ENCODE measurements at regions not wholly inside any gene's neighbourhood (a gene's known extent, or its start where the extent isn't known, plus 50 kb on each side); places are given as distances from the start of the nearest gene placed in this dataset.

DNA sequence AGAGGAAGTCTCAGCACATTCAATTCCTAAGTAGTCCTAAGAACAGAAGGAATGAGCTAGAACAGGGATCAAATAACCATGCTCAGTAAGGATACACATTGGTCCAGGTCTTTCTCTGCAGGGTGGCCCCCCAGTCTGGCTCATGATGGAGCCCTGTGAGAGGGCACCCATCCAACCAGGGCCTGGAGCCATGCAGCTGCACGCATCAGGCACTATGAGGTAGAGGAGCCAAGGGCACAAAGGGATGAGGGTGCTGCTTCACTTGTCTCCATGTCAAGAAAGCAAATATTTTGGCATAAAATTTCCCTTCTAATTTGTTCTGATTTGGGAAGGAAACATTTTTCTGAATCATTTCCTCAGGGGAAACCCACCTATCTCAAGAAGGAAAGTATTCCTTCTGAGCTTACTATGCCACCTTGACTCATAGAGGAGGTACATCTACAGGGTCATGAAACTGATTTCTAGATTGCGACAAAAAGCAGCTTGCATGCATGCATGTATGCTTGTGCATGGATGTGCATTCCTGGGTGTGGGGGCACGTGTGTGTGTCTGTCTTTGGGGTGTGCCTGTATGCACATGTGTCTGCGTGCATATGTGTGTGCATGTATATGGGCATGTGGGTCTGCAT lies 600.3 kb downstream of the MID1IP1 start:
- peaks cover 0 to 7% (median 0%) of the 10 kb centered on the region in 3 donors for H3K4me1 ChIP-seq
- H3K27ac ChIP-seq = no peak overlapping the region
- 76% methylated on average over 4 of the region's 4 CpGs; no CpG with 5 or more reads in 1 of the 2 donors for WGBS, 2 donors
- no peaks in the 10 kb centered on the region for H3K36me3 ChIP-seq
- no peak overlapping the region for H3K4me3 ChIP-seq
- no peak for TF ChIP-seq POLR2A (IDR thresholded peaks at IDR 0.05)
- TF ChIP-seq, protein P1, sequence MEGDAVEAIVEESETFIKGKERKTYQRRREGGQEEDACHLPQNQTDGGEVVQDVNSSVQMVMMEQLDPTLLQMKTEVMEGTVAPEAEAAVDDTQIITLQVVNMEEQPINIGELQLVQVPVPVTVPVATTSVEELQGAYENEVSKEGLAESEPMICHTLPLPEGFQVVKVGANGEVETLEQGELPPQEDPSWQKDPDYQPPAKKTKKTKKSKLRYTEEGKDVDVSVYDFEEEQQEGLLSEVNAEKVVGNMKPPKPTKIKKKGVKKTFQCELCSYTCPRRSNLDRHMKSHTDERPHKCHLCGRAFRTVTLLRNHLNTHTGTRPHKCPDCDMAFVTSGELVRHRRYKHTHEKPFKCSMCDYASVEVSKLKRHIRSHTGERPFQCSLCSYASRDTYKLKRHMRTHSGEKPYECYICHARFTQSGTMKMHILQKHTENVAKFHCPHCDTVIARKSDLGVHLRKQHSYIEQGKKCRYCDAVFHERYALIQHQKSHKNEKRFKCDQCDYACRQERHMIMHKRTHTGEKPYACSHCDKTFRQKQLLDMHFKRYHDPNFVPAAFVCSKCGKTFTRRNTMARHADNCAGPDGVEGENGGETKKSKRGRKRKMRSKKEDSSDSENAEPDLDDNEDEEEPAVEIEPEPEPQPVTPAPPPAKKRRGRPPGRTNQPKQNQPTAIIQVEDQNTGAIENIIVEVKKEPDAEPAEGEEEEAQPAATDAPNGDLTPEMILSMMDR (IDR thresholded peaks at IDR 0.05) = no peak
- H3K9me3 ChIP-seq = no peaks in the 10 kb centered on the region
- intact Hi-C loops (cut with DNase I) = no loop called here
- H3K27me3 ChIP-seq = no peaks in the 10 kb centered on the region
- no peak for DNase-seq

- Histone ChIP-seq H3K36me3 (no peaks in the 10 kb centered on the region), H3K27ac (no peak overlapping the region), H3K27me3 (no peaks in the 10 kb centered on the region), H3K4me1 (peaks cover 0 to 7% (median 0%) of the 10 kb centered on the region in 3 donors), H3K9me3 (no peaks in the 10 kb centered on the region), H3K4me3 (no peak overlapping the region)
- WGBS, 2 donors = 84% methylated on average over 3 of the region's 5 CpGs; no CpG with 5 or more reads in 1 of the 2 donors
- no peak for DNase-seq
- intact Hi-C loops (cut with DNase I) = no loop called here
- TF ChIP-seq, protein P1 (IDR thresholded peaks at IDR 0.05) = no peak
- no peak for TF ChIP-seq POLR2A (IDR thresholded peaks at IDR 0.05)
Observed at GRCh38 chrX:39402158-39402557, 600.9 kb downstream of the MID1IP1 start.

- Histone ChIP-seq H3K4me1 (no peaks in the 10 kb centered on the region), H3K4me3 (no peak overlapping the region), H3K9me3 (no peaks in the 10 kb centered on the region), H3K27ac (no peak overlapping the region), H3K27me3 (no peaks in the 10 kb centered on the region), H3K36me3 (no peaks in the 10 kb centered on the region)
- intact Hi-C loops (cut with DNase I) = no loop called here
- whole genome bisulfite sequencing, 2 donors = 50 to 90% methylated on average over 2 of the region's 2 CpGs
- TF ChIP-seq, protein P1 (IDR thresholded peaks at IDR 0.05) = no peak
- DNase-seq = no peak
Observed at GRCh38 chrX:39406799-39407198, 605.5 kb downstream of the MID1IP1 start.

DNA sequence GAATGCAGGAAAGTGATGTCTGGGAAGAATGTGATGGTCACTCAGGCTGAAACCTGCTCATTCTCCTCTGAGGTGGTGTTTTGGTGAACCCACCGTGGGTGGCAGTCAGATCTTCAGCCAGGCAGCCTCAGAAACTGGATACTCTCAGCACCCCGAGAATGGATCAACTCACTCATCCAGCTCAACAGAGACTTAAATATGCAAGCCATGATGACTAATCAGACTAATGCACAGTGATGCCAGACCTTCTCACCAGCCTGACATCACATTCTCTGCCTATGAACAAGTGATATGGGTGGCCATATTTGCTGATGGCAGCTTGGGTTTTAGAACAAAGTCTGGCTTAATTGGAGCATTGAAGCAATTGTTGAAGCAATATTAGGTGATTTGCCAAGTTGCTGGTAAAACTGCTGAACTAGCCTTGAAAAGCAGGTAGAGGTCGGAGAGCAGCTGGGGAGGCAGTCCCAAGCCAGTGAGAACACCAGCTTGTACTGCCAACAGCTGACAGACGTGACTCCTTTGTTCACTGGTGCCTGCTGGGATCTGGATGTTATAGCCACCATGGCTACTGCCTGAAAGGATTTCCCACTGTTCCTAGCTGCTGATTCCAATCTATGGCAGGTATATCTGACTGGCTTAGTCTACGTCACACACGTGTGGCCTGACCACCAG lies 608.1 kb downstream of the MID1IP1 start:
- Histone ChIP-seq H3K27me3 (no peaks in the 10 kb centered on the region), H3K4me1 (no peaks in the 10 kb centered on the region), H3K27ac (no peak overlapping the region), H3K4me3 (no peak overlapping the region), H3K36me3 (no peaks in the 10 kb centered on the region), H3K9me3 (peaks cover 0 to 3% (median 0%) of the 10 kb centered on the region in 3 donors)
- WGBS, 2 donors = 70% methylated on average over 5 of the region's 6 CpGs; no CpG with 5 or more reads in 1 of the 2 donors
- intact Hi-C loops (cut with DNase I) = no loop called here
- TF ChIP-seq, protein P1 (IDR thresholded peaks at IDR 0.05) = no peak
- no peak for TF ChIP-seq POLR2A (IDR thresholded peaks at IDR 0.05)
- DNase-seq = no peak

DNA sequence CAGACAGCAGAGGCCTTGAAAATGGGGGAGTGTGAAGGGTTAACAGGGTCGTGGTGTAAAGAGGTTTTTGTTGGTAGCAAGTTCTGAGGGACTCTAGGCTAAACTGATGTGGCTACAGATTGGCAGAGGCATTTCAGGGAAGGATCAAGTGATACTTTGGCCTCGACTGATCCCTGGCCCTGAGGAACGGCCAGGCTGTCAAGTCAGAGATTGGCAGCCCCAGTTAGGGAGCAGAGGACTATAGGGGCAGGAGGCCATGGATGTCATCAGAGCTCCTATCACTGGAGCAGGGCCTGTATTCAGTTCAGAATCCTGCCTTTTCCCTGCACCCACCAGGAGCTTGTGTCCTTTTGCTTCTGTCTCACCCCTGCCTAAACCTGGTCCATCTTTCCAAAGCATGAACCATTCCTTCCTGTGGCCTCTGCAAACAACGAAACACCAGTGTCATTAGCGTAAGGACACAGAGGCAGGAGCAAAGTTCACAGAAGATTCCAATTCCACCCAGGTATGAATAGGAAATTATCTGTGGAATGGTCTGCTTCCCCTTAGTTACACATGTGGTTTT lies 613.1 kb downstream of the MID1IP1 start:
- no peaks in the 10 kb centered on the region for H3K36me3 ChIP-seq
- peaks cover 0 to 3% (median 0%) of the 10 kb centered on the region in 3 donors for H3K9me3 ChIP-seq
- WGBS, 2 donors = 66% methylated on average over 5 of the region's 5 CpGs; no CpG with 5 or more reads in 1 of the 2 donors
- no peak overlapping the region for H3K4me3 ChIP-seq
- H3K27ac ChIP-seq = no peak overlapping the region
- TF ChIP-seq, protein P1 (IDR thresholded peaks at IDR 0.05) = no peak
- TF ChIP-seq POLR2A (IDR thresholded peaks at IDR 0.05) = no peak
- no peak for DNase-seq
- no peaks in the 10 kb centered on the region for H3K27me3 ChIP-seq
- no peaks in the 10 kb centered on the region for H3K4me1 ChIP-seq
- intact Hi-C loops (cut with DNase I) = no loop called here
